Transverse colon (tissue), 4 donors: ENCODE measurements at regions not wholly inside any gene's neighbourhood (a gene's known extent, or its start where the extent isn't known, plus 50 kb on each side); places are given as distances from the start of the nearest gene placed in this dataset.

Experiments used
- DNase-seq: peaks from one replicate; pipeline ENCODE4 v3.0.0-alpha.2; 2019
- H3K27ac ChIP-seq, 4 donors: fragments of 200-600 bp; sonication (generic); 2 replicates each; pipeline ENCODE4 v1.5.1; 2016 to 2018; ENCODE audit warnings: inconsistent platforms in 4 of 4
- H3K27me3 ChIP-seq: fragments of 200-600 bp; sonication (generic); 2 replicates; pipeline ENCODE4 v1.5.1; 2017; ENCODE audit warnings: inconsistent platforms
- H3K36me3 ChIP-seq, 4 donors: fragments of 200-600 bp; sonication (generic); 2 replicates each; pipeline ENCODE4 v1.5.1; 2017 to 2019; ENCODE audit warnings: inconsistent platforms in 4 of 4
- H3K4me1 ChIP-seq, 4 donors: fragments of 200-600 bp; sonication (generic); 2 replicates each; pipeline ENCODE4 v1.5.1; 2017 to 2020; ENCODE audit warnings: inconsistent platforms in 4 of 4
- H3K4me3 ChIP-seq, 4 donors: fragments of 200-600 bp; sonication (generic); 1 replicate in 1 of 4; 2 replicates in 3 of 4; pipeline versions ENCODE4 v1.5.1 to v1.6.1; 2017 to 2019; ENCODE audit warnings: inconsistent platforms in 4 of 4
- H3K9me3 ChIP-seq, 2 donors: fragments of 200-600 bp; sonication (generic); 2 replicates each; pipeline ENCODE4 v1.5.1; 2017 to 2019; ENCODE audit warnings: inconsistent platforms in 2 of 2
- CTCF ChIP-seq, 5 experiments: fragments of 200-600 bp in 3 of 5; fragments of 450-650 bp in 2 of 5; sonication (generic) in 3 of 5; IDR thresholded peaks; 1 replicate in 2 of 5; 2 replicates in 3 of 5; pipeline ENCODE4 v1.5.1; 2016 to 2017; ENCODE audit warnings: antibody characterized with exemption in 5 of 5, inconsistent platforms in 3 of 5, mild to moderate bottlenecking in 2 of 5, moderate library complexity in 1 of 5
- EP300 ChIP-seq: sonication (generic); formaldehyde crosslinking; IDR thresholded peaks from one replicate; pipeline ENCODE4 v1.6.1; 2017; ENCODE audit warnings: antibody characterized with exemption, low read depth
- POLR2A ChIP-seq: fragments of 450-650 bp; IDR thresholded peaks from one replicate; pipeline ENCODE4 v1.6.1; 2016; ENCODE audit warnings: antibody characterized with exemption, mild to moderate bottlenecking, moderate library complexity
- POLR2AphosphoS5 ChIP-seq, 3 donors: sonication (generic); formaldehyde crosslinking; IDR thresholded peaks; one replicate each; pipeline ENCODE4 v1.6.1; 2016; ENCODE audit warnings: antibody characterized with exemption in 3 of 3
- WGBS, 2 donors: methylation state at CpG; one replicate each; pipeline ENCODE4 v1.1.5; 2018; ENCODE audit warnings: low coverage in 1 of 2; 5-methylcytosine and 5-hydroxymethylcytosine counted together
- in situ Hi-C, 4 donors: fragments of 200-750 bp; cut with MboI; loops; one replicate each; pipeline versions ENCODE4 v1.15.0 to v1.15.1; 2017; ENCODE audit warnings: low sequenced_read_pairs in 3 of 4, low pct_ligation_motif_present in 1 of 4, low pct_unique_long_range_greater_than_20kb in 1 of 4
- intact Hi-C: fragments of 100-400 bp; cut with DNase I; formaldehyde crosslinking; loops from one replicate; pipeline ENCODE4 v1.15.1; 2023; ENCODE audit warnings: low total_unique reads

- Histone ChIP-seq H3K27ac (no peak overlapping the region), H3K9me3 (no peaks in the 10 kb centered on the region), H3K36me3 (no peaks in the 10 kb centered on the region), H3K4me3 (no peak overlapping the region), H3K27me3 (no peaks in the 10 kb centered on the region), H3K4me1 (no peaks in the 10 kb centered on the region)
- WGBS, 2 donors, result 85 to 87% methylated on average over 7 to 9 of the region's 9 CpGs
- in situ Hi-C loops, result no loop called here
- intact Hi-C loops, result no loop called here
- DNase-seq, result no peak
- TF ChIP-seq EP300 (no peak), POLR2AphosphoS5 (IDR thresholded peaks at IDR 0.05) (no peak), POLR2A (no peak), CTCF (IDR thresholded peaks at IDR 0.05) (no peak)
Measured at GRCh38 chr3:104412608-104413580, 953.8 kb upstream of the ALCAM start.

GRCh38 chr3:104428337-104428925, 938.3 kb upstream of the ALCAM start:
- in situ Hi-C loops (no loop called here), intact Hi-C loops (no loop called here)
- Histone ChIP-seq H3K9me3 (no peaks in the 10 kb centered on the region), H3K36me3 (no peaks in the 10 kb centered on the region), H3K4me1 (no peaks in the 10 kb centered on the region), H3K27ac (no peak overlapping the region), H3K4me3 (no peak overlapping the region), H3K27me3 (no peaks in the 10 kb centered on the region)
- 56 to 76% methylated on average over 2 of the region's 2 CpGs for WGBS, 2 donors
- DNase-seq, result no peak
- TF ChIP-seq POLR2AphosphoS5 (IDR thresholded peaks at IDR 0.05) (no peak), POLR2A (no peak), EP300 (no peak), CTCF (IDR thresholded peaks at IDR 0.05) (no peak)

- Histone ChIP-seq H3K36me3 (no peaks in the 10 kb centered on the region), H3K4me3 (no peak overlapping the region), H3K9me3 (no peaks in the 10 kb centered on the region), H3K27ac (no peak overlapping the region), H3K27me3 (no peaks in the 10 kb centered on the region), H3K4me1 (no peaks in the 10 kb centered on the region)
- TF ChIP-seq CTCF (IDR thresholded peaks at IDR 0.05) (no peak), POLR2A (no peak), EP300 (no peak)
- intact Hi-C loops, result no loop called here
- in situ Hi-C loops, result no loop called here
- WGBS, 2 donors, result 74 to 80% methylated on average over 3 of the region's 3 CpGs
- no peak for DNase-seq
Measured at GRCh38 chr3:104429727-104430126, 937.0 kb upstream of the ALCAM start.

DNA sequence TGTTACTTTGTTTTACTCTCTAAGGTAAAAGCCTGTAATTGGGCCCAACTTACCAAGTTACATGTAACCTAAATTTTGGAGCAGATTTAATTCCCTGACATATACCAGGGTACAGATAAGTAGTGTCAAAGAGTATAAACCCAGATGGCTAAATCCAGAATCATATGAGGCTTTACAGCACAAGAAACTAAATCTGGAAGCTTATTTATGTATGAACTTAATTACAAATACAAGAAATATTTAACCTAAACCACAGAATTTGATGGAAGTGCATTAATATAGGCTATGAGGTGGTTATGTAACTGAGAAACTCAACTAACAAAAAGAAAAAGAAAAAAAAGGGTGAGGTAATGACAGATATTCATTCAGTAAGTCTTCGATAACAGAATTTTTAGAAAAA, 930.2 kb upstream of the ALCAM start:
- intact Hi-C loops, result no loop called here
- no peaks in the 10 kb centered on the region for H3K27me3 ChIP-seq
- H3K9me3 ChIP-seq, result no peaks in the 10 kb centered on the region
- no peak for DNase-seq
- 87 to 94% methylated on average over 1 of the region's 1 CpG for WGBS, 2 donors
- no peak for TF ChIP-seq EP300
- no peak for TF ChIP-seq CTCF (IDR thresholded peaks at IDR 0.05)
- no peak for TF ChIP-seq POLR2AphosphoS5 (IDR thresholded peaks at IDR 0.05)
- TF ChIP-seq POLR2A, result no peak
- H3K4me1 ChIP-seq, result peaks cover 0 to 3% (median 0%) of the 10 kb centered on the region in 4 donors
- no peak overlapping the region for H3K27ac ChIP-seq
- no peaks in the 10 kb centered on the region for H3K36me3 ChIP-seq
- H3K4me3 ChIP-seq, result no peak overlapping the region
- in situ Hi-C loops, result no loop called here
